ENCODE measurements at regions not wholly inside any gene's neighbourhood (a gene's known extent, or its start where the extent isn't known, plus 50 kb on each side); places are given as distances from the start of the nearest gene placed in this dataset.

DNA sequence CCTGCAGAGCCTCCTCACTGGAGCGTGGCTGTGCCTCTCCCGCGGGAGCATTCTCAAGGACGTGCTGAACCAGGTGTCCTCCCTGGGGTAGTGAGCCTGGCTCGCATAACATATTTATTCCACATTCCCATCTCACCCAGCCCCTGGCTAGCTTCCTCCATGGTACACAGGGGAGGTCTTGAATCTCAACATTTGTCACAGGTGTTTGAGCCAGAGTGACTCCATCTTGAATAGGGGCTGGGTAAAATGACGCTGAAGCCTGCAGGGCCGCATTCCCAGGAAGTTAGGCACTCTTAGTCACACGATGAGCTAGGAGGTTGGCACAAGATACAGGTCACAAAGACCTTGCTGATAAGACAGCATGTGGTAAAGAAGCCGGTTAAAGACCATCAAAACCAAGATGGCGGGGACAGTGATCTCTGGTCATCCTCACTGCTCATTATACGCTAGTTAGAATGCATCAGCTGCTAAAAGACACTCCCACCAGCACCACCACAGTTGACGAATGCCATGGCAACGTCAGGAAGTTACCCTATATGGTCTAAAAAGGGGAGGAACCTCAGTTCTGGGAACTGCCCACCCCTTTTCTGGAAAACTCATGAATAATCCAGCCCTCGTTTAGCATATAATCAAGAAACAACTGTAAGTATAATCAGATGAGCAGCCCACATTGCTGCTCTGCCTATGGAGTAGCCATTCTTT, 273.8 kb upstream of the IRX4 start:
- DNase-seq (ENCODE audit: low read depth in 2 of 2), result no peak

DNA sequence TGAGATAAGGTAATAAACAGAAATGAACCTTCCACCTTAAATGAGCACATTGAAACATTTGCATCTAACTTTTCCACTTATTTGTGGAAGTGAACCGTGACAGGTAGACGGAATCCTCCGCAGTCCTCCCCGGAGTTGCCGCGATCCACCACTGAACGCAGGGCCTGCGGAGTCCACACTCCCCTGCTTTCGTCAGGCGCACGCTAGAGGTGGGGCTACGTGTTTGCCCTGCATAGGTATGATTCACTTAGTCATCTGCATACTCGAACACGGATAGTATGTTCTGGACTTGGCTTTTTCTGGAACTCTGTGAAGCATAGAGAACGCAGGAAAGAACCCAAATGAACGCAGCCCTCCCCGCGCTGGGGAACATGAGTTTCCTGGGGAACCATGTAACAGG, 272.8 kb upstream of the IRX4 start:
- no peak for DNase-seq (ENCODE audit: low read depth in 2 of 2)

DNA sequence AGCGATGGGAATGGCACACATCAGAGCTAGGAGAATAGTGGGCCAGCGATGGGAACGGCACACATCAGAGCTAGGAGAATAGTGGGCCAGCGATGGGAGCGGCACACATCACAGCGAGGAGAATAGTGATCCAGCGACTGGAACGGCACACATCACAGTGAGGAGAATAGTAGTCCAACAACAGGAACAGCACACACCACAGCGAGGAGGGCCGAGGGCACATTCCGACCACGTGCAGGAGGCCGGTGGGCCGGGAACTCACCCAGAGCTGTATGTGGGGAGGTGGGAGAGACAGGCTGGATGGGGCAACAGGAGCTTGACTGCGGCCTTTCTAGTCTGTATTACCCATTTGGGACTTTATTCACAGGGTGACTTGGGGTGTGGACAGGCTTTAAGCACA, 271.1 kb upstream of the IRX4 start:
- DNase-seq (ENCODE audit: low read depth in 2 of 2), result no peak

DNA sequence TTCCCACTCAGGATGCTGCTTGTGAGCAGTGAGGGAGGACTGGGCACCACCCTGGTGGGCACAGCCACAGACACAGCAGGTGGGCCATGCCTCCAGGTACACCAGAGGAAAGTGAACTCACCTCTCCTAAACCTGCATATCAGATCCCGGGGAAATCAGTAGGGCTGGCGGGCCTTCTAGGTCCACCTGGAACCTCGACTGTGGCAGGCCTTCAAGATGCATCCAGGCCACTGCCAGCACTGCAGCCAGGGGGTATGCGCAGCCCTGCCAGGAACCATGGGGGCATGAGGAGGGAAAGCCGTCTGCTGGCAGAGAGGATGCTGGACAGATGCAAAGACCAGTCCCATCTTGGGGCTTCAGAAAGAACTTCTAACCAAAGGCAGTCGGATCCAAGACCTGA, 270.6 kb upstream of the IRX4 start:
- no peak for DNase-seq (ENCODE audit: low read depth in 2 of 2)

DNA sequence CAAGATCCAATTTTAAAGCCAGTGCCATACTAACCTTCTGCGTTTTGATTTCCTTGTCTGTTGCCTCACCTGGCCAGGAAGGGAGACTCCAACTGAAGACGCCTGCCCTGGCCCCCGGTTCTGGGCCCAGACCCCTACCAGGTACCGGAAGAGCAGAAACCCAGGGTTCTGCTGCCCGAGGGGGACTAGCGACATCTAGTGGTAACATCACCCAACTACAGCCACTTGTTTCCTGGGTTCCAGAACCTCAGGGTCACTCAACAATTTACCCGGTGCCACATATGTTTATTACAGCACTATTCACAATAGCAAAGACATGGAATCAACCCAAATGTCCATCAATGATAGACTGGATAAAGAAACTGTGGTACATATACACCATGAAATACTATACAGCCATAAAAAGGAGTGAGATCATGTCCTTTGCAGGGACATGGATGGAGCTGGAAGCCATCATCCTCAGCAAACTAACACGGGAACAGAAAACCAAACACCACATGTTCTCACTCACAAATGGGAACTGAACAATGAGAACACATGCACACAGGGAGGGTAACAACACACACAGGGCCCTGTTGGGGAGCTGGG, 268.7 kb upstream of the IRX4 start:
- DNase-seq (ENCODE audit: low read depth in 2 of 2), result peak in 1 of 2 donors; percentile 20

DNA sequence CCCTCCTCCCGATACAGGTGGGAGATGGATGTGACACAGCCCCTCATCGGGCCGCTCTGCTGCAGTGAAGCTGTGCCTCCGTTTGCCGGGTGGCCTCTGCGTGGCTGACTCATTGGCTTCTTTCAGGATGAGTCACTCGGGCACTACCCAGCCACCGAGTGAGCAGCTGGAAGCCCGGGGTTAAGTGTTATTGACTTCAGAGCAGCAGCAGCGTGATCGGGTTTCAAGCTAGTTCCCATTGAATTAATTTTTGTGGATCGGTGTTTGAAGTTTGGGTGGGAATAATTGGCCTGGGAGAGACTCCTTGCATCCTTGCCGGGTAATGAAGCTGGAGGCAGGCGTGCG, 266.4 kb upstream of the IRX4 start:
- peak in 1 of 2 donors; percentile 22 for DNase-seq (ENCODE audit: low read depth in 2 of 2)

GRCh38 chr5:2148312-2149194, 265.8 kb upstream of the IRX4 start:
- DNase-seq (ENCODE audit: low read depth in 2 of 2), result no peak

- DNase-seq (ENCODE audit: low read depth in 2 of 2), result no peak
Measured at GRCh38 chr5:2147504-2148311, 265.0 kb upstream of the IRX4 start.

GRCh38 chr5:2143646-2144353, 261.1 kb upstream of the IRX4 start:
- no peak for DNase-seq (ENCODE audit: low read depth in 2 of 2)

DNA sequence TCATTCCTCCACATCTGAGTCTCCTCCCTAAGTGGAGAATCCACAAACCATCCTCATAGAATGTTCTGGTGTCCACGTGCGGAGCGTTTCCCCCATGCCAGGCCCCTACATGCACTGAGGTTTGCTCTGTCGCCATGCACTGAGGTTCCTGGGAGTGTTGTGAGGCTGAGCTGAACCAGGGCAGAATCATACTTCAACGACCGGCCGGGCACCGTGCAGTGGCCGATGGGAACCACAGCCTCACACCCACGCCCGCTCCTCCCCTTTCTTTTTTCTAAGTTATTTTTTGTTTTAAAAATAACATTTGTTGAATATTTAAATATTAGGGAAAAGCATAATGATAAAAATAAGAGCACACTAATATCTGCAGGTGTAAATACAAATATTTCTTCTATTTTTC, 260.4 kb upstream of the IRX4 start:
- no peak for DNase-seq (ENCODE audit: low read depth in 2 of 2)

GRCh38 chr5:2142456-2142954, 259.8 kb upstream of the IRX4 start:
- DNase-seq (ENCODE audit: low read depth in 2 of 2), result no peak

- no peak for DNase-seq (ENCODE audit: low read depth in 2 of 2)
Measured at GRCh38 chr5:2141254-2142000, 258.7 kb upstream of the IRX4 start.

DNA sequence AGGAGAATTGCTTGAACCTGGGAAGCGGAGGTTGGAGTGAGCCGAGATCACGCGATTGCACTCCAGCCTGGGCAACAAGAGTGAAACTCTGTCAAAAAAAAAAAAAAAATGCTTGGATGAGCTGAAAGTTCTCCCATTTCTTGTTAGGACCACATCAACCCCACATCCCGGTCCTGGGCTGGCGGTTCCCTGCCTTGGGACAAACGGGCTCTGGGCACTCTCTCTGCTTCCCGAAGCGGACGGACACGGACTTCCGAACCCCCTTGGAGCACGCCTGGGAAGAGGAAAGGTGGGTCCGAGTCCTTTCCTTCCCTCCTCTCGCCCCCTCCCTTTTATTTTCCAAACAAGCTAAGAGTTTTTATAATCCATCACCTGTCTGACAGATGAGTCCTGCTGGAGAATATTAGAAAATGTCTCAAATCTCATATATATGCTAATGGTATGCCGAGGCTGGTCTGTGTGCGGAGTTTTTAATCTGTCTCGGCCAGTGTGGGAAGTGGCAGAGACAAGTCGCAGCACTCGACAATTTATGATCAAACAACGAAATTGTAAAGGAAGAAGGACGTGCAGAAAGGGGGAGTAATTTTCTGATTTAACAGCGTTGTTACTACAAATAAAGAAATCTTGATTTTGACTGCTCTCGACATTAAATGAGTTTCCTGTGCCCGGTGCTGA, 257.9 kb upstream of the IRX4 start:
- DNase-seq (ENCODE audit: low read depth in 2 of 2), result no peak

GRCh38 chr5:2139478-2139877, 256.8 kb upstream of the IRX4 start:
- no peak for DNase-seq (ENCODE audit: low read depth in 2 of 2)

- no peak for DNase-seq (ENCODE audit: low read depth in 2 of 2)
Measured at GRCh38 chr5:2138896-2139295, 256.2 kb upstream of the IRX4 start.

GRCh38 chr5:2137444-2138050, 254.8 kb upstream of the IRX4 start:
- DNase-seq (ENCODE audit: low read depth in 2 of 2), result no peak

GRCh38 chr5:2136728-2137333, 254.1 kb upstream of the IRX4 start:
- no peak for DNase-seq (ENCODE audit: low read depth in 2 of 2)

DNA sequence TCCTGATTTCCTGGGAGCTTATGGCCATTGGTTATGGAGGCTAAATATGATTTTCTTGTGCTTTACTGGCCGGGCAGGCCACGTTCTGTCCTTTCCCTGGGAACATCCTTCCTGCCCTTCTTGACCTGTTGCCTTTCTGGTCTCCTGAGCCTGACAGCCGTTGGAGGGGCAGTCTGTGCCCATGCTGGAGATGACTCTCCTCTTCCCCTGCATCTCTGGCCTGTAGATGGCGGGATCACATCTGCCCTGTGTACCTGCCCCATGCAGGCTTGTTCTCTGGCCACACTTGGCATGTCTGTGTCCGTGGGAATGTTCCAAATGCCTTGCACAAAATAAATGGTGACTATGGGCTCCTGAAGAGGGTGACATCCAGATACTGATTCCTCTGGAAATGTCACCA, 253.1 kb upstream of the IRX4 start:
- DNase-seq (ENCODE audit: low read depth in 2 of 2), result no peak

GRCh38 chr5:2135354-2135753, 252.6 kb upstream of the IRX4 start:
- no peak for DNase-seq (ENCODE audit: low read depth in 2 of 2)
